Left lobe of liver (tissue), 2 donors: ENCODE measurements at regions not wholly inside any gene's neighbourhood (a gene's known extent, or its start where the extent isn't known, plus 50 kb on each side); places are given as distances from the start of the nearest gene placed in this dataset.
A peak's percentile ranks its signal among the peaks of the same experiment; 100 is the strongest.

Experiments
- ATAC-seq: fragments of 200-7000 bp; cut with Tn5 transposase; one replicate; pipeline ENCODE4 v1.9.1; 2020; ENCODE audit warnings: mild to moderate bottlenecking, moderate library complexity
- DNase-seq: peaks from one replicate; pipeline ENCODE4 v3.0.0-alpha.2; 2020; ENCODE audit warnings: low spot score
- donor health status: DM: no; HTN: no; CAD: no; lungs with moderate emphysema.
- donor health status: DM: no; HTN: yes; CAD: no.

DNA sequence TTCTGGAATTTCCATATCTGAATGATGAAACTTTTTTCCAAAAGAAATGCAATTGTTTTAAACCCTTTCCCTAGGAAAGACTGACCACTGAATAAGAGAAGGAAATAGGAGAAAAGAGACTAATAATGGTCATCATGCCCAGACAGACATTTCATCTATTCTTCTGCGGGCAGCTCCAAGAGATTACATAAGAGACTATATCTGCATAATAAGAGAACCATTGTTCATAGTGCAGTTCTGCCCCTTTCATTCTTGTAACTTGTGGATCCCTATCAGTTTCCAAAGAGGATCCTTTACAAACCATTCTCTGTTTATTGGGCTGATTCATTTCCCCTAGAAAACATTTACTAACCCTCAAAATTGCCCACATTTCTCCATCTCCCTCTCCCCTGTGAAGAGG lies 197.8 kb downstream of the FSCB start:
- no peak for ATAC-seq
- no peak for DNase-seq

GRCh38 chr14:44300916-44301315 lies 206.2 kb downstream of the FSCB start:
- DNase-seq = no peak
- ATAC-seq = no peak

DNA sequence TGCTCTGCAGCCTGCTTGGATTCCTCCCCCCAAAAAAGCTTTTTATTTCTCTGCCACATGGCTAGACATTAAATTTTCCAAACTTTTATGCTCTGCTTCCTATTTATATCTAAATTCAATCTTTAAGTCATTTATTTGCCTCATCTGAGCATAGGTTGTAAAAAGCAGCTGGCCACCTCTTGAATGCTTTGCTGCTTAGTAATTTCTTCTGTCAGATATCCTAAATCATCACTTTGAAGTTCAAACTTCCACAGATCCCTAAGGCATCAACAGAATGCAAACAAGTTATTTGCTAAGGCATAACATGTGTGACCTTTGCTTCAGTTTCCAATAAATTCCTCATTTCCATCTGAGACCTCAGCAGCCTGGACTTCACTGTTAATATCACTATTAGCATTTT lies 209.6 kb downstream of the FSCB start:
- DNase-seq = no peak
- no peak for ATAC-seq

- ATAC-seq = no peak
- no peak for DNase-seq
Observed at GRCh38 chr14:44291366-44291915, 215.6 kb downstream of the FSCB start.

GRCh38 chr14:44287858-44288257 lies 219.2 kb downstream of the FSCB start:
- ATAC-seq = no peak
- DNase-seq = no peak

- DNase-seq = no peak
- ATAC-seq = no peak
Observed at GRCh38 chr14:44286201-44286600, 220.9 kb downstream of the FSCB start.

GRCh38 chr14:44283836-44284235 lies 223.2 kb downstream of the FSCB start:
- no peak for ATAC-seq
- DNase-seq = no peak

DNA sequence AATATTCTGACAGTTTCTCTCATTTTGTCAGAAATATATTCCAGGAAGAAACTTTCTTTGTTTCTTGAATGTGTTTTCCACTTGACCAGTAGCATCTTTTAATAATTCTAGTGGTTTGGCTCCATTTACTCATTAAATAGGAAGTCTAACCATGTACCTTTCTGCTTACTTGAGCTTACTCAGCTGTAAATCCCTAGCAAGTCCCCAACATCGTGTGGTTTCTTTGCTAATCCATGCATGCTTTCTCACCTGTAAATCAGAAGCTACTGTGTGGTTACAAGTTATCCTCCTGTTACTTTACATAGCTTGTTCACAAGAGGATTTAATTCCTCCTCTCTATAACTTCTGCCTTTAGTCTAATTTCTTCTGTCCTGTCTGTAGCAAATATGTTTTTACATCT lies 227.7 kb downstream of the FSCB start:
- ATAC-seq (no peak), DNase-seq (no peak)

DNA sequence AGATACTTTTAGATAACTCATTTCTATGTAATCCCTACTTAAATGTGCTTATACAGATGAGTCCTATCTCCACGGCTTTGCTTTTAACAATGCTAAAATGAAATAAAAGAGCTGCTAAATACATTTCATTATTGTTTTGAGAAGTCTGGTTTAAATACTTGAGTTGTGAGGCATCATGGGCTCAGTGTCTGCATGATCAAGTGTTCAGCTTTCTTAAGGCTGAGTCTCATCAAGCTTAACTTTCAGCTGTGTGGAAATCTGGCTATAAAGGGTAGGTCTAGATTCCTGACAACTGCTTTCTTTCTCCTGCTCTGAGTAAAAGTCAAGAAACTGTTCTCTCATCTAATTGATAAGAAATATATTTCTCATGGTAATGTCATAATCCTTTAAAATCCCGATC lies 235.4 kb downstream of the FSCB start:
- DNase-seq (no peak), ATAC-seq (no peak)

DNA sequence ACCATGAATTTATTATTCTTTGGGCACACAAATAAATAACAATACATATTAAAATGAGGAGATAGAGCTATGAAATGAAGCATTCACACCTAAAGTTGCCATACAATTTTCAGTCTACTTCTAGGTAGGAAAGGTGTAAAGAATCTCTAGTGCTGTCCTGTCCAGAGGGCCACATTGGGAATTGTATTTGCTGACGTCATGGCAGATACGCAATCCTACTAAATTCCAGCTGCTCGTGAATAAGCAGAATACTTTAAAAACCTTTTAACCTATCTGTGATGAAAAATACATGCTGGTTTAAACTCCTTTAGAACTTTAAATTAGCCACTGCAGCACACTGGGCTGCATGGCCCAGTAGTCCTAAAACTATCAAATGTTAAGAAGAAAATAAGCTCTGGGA lies 236.1 kb downstream of the FSCB start:
- DNase-seq = no peak
- no peak for ATAC-seq

- DNase-seq = no peak
- ATAC-seq = no peak
Observed at GRCh38 chr14:44265246-44265645, 241.8 kb downstream of the FSCB start.

DNA sequence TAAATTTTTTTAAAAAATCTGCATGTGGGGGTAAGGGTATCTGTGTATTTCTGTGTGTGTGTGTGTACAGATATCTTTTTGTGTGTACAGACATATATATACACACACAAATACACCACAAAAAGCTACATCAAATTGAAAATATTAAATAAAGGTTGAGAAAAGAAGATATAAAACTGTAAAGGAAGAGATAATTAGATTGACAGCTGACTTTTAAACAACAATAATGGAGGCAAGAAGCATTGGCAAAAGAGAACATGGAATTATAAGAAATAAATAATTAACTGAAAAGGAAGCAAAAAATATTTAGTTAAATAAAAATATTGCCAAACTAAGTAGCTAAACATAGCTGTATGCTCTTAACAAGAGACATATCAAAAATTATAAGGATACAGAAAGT lies 291.4 kb downstream of the FSCB start:
- no peak for DNase-seq
- no peak for ATAC-seq

GRCh38 chr14:44211718-44212117 lies 295.4 kb downstream of the FSCB start:
- no peak for ATAC-seq
- DNase-seq = no peak

GRCh38 chr14:44204061-44204835 lies 302.8 kb downstream of the FSCB start:
- ATAC-seq = no peak
- no peak for DNase-seq

DNA sequence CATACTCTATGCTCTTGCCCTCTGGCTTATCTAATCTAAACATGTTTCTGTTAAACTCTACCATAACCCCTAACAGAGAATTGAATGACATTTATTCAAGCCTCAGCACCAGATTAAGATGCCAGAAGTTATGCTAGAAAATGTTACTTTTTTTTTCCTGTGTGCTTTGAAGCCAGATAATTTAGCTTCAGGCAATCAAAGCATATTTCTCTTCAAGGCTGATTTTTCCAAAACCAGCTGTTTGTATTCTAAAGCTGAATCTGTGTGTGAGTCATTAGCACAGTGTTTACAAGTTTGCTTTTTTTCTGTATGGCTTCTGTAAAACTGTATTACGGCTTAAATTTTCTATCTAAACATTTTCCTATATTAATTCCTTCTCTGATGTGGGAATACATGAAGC lies 326.1 kb downstream of the FSCB start:
- DNase-seq (no peak), ATAC-seq (no peak)

- ATAC-seq (peak; percentile 94), DNase-seq (peak; percentile 49)
Observed at GRCh38 chr14:44170556-44170955, 336.5 kb downstream of the FSCB start.

DNA sequence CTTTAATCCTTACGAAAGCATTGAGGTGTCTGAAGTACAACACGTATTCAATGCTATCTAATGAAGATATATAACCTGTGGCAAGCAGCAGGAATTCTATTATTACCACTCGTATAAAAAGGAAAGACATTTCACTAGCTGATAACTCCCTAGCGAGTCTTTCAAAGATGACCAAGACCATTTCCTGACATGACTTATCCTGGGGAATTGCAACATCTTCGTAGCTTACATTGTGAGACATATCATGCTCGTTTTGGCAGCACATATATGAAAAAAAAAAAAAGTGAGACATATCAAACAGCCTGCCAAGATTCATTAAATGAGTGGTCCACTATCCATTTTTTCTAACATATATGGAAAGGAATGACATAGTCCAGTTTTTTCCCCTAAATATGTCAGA lies 337.0 kb downstream of the FSCB start:
- ATAC-seq = no peak
- DNase-seq = no peak

GRCh38 chr14:44168566-44168965 lies 338.5 kb downstream of the FSCB start:
- DNase-seq = no peak
- ATAC-seq = no peak

DNA sequence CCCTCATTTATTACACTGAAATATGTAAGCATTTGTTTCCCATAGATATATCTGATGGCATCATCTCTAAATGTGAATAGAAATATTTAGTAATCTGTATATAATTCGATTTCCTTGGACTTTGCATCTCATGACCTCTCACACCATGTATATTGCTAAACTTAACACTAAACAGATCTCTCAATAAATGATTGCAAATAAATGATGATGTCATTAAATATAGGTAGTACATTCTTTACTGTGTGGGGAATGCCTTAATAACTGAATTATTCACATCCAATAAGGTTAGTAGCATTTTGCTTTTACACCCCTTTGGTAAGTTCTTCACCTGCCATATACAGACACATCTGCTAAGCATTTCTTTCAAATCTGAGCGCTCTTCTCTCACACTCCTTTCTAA lies 340.5 kb downstream of the FSCB start:
- no peak for DNase-seq
- ATAC-seq = no peak

- DNase-seq (no peak), ATAC-seq (no peak)
Observed at GRCh38 chr14:44165936-44166335, 341.1 kb downstream of the FSCB start.

DNA sequence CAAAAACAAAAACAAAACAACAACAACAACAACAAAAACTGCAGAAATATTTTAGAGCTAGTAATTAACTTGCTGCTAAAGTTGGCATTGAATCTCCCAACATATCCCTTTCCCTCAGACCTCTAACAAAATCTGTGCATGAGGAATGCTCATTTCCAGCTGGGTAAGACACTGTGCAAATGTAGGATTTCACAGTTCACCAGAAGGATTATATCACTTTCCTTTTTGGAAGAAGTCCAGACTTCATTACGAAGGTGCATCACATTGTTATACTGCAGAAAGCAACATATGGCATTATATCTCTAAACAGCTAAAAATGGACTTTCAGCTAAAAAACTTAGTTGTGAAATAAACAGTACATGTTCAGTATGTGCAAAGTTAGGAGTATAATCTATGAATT lies 341.8 kb downstream of the FSCB start:
- no peak for ATAC-seq
- DNase-seq = no peak

GRCh38 chr14:44163946-44164345 lies 343.1 kb downstream of the FSCB start:
- ATAC-seq (no peak), DNase-seq (no peak)

DNA sequence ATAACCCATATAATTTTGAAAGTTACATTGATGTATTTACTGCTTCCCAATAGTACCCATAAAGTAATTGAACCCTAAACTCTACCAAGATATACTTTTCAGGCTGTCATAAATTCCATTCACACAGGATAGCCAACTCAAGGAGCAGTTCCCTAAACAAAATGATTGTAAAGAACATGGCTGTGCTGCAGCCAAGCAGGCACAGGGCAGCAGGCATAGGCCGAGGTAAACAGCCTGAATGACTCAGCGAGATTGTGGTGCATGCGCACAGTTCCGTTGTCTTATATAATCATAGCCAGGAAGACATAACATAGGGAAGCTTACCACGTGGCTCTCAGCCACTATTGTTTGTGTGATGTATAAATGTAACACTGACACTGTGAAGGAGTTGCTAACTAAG lies 344.9 kb downstream of the FSCB start:
- DNase-seq (no peak), ATAC-seq (no peak)
